ENCODE measurements at regions not wholly inside any gene's neighbourhood (a gene's known extent, or its start where the extent isn't known, plus 50 kb on each side); places are given as distances from the start of the nearest gene placed in this dataset.
A peak's percentile ranks its signal among the peaks of the same experiment; 100 is the strongest.
"Not testable (repeated sequence)": the region's sequence is repeated elsewhere in the genome, so short reads cannot be mapped to it uniquely, and the experiment has no call there.

DNA sequence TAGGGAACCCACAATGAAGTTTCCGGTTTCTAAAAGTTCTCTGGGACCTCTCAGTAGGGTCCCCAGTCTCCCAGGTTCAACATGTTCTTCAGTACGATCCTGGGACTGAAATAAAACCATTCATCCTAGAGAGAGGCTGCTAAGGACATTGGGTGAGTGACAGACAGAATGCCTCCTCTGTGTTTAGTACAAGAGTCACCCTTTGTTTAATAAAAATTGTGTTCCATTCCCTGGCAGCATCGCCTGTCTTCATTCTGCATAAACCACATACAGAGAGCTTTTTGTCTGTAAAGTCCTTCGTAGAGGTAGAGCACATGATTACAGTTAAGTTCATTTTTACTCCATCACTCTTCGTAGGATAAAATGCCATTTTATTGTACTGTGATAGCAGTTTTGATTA is 95.3 kb upstream of the GPR12 start:
- Histone ChIP-seq H3K27ac (no peak overlapping the region), H3K4me3 (no peak overlapping the region)

DNA sequence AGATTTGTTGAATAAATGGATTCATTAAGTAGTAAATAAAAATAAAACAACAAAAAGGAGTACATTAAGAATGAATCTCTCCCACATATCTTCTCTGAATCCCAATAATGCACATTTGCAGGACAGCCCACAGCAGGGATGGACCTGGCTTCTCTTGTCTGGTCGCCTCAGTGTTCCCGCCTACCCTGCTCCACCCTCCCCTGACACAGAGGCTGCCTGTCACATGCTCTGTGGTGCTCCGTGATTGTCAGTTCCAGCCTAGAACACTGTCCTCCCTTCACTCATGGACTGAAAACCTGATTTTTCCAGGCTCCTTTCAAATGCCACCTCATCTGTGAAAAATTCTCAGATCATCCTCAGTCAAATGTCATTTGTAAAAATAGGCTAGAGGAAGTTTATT is 94.5 kb upstream of the GPR12 start:
- Histone ChIP-seq H3K4me3 (no peak overlapping the region), H3K27ac (peak overlapping the region in 1 of 21 experiments; percentile 31)

DNA sequence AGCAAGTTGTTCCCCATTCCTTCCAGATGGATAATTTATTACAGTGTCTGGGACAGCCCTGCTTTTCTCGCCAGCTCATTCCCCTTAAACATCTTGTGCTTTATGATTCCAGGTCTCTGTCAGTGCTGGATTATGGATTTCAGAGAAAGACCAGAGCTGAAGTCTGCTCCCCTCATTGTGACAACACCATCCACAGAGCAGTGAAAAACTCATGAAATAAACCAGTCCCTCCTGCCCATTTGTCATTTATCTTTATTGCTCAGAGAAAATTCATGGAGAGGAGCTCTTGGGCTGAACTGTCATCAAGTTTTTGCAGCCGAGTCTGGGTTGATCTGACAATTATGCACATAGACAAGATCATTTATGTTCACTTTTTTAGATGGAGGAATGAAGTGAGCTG is 92.7 kb upstream of the GPR12 start:
- Histone ChIP-seq H3K4me3 (no peak overlapping the region), H3K27ac (no peak overlapping the region)

DNA sequence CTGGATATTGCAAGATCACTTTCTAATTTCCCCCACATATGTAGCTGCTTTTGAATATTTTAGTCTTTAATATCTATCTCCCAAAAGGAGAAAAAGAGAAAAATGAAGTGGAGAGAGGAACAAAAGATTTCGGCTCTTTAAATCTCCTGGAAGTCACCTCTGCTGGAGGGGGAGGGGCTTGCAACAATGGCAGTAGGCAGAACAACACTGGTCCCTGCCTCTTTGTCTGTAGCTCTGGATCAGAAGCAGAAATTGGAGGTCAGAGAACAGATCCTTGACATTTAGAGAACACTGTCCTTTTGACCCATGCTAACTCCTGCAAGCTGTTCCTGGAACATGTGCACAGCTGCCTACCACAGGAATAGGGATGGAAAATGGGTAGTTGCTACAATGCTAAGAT is 86.7 kb upstream of the GPR12 start:
- Histone ChIP-seq H3K27ac (no peak overlapping the region), H3K4me3 (no peak overlapping the region)

DNA sequence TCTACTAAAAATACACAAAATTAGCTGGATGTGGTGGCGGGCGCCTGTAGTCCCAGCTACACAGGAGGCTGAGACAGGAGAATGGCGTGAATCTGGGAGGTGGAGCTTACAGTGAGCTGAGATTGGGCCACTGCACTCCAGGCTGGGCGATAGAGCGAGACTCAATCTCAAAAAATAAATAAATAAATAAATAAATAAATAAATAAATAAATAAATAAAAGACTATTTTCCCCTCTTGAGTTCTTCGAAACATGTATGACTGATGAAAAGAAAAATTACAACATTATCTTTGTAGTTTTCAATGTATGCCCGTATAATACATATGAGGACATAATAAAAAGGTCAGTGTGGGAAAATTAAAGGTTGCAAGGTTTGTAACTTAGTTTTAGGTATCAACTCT is 84.5 kb upstream of the GPR12 start:
- H3K27ac ChIP-seq, H3K4me3 ChIP-seq: not testable (repeated sequence)

DNA sequence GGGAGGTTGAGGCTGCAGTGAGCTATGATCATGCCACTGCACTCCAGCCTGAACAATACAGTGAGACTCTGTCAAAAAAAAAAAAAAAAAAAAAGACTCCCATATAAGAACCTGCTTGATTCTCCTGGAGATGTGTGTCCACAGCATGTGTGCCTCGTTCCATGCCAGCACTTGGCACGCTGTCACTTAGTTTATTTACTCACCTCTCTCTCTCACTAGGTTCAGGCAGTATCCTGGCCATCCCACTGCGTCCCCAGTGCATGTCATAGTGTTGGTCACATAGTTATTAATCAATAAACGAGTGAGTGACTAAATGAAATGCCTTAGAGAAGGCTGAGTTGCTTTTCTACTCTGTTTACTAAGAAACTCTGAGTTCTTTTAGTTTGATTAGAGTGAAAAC is 79.1 kb upstream of the GPR12 start:
- H3K4me3 ChIP-seq: no peak overlapping the region
- no peak overlapping the region for H3K27ac ChIP-seq

DNA sequence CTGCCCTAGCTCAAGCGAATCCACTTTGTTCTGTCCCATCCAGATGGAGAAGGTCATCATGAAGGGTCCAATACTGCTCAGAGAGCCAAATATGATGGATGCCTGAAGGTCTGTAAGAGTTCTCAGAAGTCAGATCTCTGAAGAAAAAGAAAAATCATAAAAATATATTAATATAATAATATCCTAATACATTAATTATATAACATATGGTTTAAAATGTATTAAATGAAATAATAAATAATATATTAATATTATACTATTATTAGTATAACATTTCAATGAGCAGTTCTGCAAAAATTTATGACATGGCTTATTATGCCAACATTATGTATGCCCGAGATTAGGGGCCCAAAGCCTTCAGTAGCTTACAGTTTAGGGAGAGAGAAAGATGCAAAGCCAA is 78.2 kb upstream of the GPR12 start:
- no peak overlapping the region for H3K4me3 ChIP-seq
- H3K27ac ChIP-seq: peak overlapping the region in 1 of 21 experiments; percentile 31

DNA sequence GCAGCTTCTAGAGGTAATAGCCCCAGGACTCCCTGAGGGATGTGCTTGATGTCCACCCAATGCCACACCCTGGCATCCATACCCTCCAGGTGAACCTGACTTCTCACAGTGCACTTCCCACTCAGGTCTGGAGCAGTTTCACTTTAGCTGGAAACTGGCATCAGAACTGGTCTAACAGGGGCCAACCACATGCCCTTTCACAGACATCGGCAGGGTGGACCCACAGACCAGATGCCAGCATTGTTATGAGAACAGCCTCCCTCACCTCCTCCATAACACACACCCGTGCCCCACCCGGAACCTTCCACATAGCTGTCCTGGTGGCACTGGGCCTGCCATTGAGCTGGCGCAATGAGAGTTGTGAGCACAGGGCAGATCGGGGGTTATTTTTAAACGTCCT is 77.4 kb upstream of the GPR12 start:
- Histone ChIP-seq H3K4me3 (no peak overlapping the region), H3K27ac (no peak overlapping the region)

DNA sequence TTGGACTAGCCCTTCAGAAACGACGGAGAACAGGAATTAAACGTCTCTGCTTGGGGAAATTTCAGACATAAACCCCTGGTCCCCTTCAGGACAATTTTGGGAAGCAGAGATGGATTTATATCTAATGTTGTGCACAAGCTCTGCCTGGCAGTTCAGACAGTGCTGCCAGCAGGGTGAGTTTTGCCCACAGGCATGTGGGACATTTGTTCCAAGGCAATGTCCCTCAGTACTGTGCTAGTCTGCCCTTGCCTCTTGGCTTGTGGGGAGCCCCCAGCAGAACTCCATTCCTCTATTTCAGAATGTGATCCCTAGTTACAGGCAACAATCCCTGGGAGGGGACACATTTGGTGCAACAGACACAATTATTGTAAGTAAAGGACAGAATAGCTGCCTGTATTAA is 76.5 kb upstream of the GPR12 start:
- Histone ChIP-seq H3K27ac (no peak overlapping the region), H3K4me3 (no peak overlapping the region)

DNA sequence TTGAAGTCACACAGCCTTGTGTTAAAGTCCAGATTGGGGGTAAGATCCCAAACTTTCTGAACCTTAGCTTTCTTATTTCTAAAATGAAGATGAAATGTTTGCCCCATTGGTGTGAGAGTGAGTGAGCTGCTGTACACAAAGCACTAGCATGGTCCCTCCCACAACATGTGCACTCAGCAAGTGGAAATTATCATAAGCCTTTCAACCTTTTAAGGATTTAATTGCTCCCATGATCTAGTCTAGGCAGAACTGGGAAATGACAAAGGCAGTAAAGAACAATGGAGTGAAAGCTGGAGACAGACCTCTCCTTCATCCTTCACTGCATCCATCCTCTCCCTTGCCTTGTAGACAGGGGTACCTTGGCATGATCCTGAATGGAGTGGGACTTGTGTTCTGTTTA is 76.0 kb upstream of the GPR12 start:
- no peak overlapping the region for H3K27ac ChIP-seq
- no peak overlapping the region for H3K4me3 ChIP-seq

DNA sequence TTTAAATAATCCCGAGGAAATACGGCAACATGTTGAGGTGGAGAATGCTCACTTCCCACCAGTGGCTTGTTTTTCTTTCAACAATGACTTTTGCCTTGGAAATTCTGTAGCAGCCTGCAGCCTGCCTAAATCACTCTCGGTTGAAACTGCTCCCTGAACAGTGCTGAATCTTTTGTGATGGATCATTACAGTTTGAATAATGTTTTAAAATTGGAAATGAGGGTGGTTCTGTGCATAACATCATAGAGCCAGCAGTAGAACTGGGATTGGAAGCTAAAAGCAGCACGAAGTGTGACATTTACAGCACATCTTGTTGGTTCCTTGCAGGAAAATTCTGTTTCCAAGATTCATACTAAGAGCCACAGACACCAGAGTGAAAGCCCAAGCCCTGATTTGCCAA is 74.1 kb upstream of the GPR12 start:
- H3K27ac ChIP-seq: no peak overlapping the region

DNA sequence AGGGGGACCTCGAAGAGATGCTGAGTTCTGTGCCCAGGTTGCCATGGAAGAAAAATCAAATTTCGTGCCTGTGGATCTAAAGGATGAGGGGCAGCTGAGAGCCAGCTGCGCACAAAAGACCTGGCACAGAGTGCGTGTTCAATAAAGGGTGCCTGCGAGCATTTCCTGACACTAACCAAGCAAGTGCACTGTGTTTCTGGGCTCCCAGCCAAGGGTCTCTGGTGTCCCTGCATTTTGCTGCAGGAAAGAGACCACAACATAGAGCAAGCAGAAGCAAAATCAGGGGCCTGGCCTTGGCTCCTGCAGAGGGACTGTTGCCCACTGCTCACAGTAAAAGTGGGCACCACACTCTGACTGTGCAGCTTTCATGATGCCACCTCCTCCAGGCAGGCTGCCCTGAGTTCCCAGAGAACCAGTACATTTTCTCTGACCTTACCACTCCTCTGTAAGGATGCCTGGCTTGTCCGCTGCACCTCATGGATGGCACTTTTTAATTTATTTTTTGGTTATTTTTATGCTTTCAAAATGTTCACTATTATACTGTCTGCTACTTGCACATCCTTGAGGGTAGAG is 70.8 kb upstream of the GPR12 start:
- Histone ChIP-seq H3K4me3 (no peak overlapping the region), H3K27ac (no peak overlapping the region)

More for the DNA sequence above, 74.1 kb upstream of the GPR12 start:
- no peak overlapping the region for H3K4me3 ChIP-seq

DNA sequence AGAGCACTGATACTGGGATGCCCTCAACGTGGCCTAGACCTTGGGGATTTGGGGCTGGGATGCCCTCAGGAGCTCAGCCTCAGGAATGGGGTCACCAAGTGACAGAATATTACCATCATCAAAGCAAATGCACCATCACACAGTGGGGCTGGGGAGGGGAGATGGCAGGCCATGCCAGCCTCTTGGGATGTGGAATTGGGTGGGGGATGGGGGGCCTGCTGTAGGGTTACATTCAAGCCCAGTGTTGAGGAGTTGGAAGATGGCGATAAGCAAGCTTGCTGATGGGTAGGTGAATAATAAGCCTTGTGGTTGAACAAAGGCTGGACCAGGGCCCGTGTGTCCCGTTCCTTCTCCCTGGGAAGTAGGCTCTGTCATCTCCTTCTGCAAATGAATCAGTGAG is 69.1 kb upstream of the GPR12 start:
- no peak overlapping the region for H3K27ac ChIP-seq

DNA sequence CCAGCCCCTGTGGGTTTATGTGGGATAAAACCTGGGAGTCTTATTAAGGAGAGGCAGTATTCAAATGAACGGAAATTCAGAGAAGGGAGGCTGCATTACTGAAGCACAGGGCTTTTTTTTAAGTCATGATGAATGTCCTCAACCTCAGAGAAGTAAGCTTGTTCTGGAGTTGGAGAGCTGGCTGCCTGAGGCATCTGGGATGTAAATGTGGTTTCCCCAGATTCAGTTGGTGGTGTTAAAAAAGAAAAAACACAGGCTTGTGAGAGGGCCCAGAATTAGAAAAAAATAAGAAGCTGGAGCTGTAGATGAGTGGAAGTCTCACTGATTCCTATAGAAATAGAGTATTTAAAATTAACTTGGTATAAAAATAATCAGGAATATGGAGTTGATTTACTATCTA is 64.0 kb upstream of the GPR12 start:
- no peak overlapping the region for H3K27ac ChIP-seq
- H3K4me3 ChIP-seq: no peak overlapping the region

More for the DNA sequence above, 69.1 kb upstream of the GPR12 start:
- no peak overlapping the region for H3K4me3 ChIP-seq

DNA sequence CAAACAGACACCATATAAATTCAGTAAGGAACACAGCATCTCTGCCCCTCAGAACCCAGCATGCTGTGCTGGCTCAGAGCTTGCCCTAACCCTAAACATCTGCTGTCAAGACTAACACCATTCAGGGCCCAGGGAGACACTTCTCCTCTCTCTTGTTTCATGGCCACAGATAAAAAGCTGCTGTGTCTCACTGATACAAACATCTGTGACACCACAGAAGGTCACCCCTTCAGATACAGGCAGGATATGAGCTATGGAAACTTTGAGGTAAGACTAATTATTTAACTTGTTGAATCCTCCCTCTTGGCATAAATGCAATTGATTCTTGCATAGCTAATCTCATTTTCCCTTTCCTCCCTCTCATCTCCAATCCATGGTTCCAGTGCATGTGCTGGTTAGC is 61.6 kb upstream of the GPR12 start:
- H3K27ac ChIP-seq: no peak overlapping the region

DNA sequence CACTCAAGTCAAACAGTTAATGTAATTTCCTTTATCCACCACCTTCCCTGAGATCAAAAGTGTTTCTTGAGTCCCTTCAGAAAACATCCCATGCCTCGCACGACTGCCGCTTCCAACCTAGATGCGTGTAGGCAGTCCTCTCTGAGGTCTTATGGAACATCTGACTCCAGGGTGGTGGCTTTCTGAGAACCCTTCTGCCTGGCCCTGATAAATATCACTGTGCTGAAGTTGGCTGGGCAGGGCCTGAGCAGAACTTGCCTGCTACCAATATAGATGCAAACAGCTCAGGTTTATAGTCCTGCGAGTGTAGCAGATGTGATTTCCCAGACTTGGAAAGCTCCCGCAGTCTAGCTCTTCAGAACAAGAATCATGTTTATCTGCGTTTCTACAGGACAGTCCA is 61.1 kb upstream of the GPR12 start:
- Histone ChIP-seq H3K4me3 (no peak overlapping the region), H3K27ac (no peak overlapping the region)

More for the DNA sequence above, 61.6 kb upstream of the GPR12 start:
- H3K4me3 ChIP-seq: no peak overlapping the region

DNA sequence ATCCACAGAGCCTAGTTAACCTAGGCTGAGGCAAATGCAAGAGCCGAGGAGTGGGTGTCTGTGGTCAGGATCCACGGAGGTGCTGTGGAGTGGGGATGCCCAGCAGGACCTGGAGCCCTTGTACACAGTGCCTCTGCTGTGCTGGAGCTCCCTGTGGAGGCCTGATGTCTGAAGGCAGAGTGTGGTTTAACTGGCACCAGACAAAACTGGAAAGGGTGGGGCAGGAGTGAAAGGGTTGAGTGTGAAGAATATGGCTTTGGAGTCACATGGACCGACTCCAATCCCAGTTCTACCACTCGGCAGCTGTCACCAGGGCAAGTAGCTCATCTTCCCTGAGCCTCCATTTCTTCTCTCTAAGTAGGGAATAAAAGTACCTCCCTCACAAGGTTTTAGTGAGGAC is 60.3 kb upstream of the GPR12 start:
- H3K4me3 ChIP-seq: no peak overlapping the region
- H3K27ac ChIP-seq: no peak overlapping the region

DNA sequence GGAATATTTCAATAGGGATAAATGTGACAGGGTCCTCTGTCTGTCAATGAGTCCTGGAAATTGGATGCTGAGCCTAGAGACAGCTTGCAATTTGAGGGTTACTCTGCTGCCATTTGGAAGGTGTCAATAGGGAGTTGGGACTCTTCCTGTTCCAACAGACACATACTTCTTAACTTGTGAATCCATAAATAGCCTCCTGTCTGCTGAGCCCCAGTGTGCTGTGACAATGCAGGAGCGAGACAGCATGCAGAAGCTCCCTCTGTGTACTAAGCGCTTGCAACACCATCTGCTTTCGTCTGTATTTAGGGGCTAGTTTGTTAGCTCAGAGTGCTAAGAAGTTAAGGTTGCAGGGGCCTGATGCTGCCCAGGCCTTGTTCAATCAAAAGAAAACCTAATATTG is 58.5 kb upstream of the GPR12 start:
- H3K4me3 ChIP-seq: no peak overlapping the region
- peak overlapping the region in 1 of 21 experiments; percentile 6 for H3K27ac ChIP-seq

DNA sequence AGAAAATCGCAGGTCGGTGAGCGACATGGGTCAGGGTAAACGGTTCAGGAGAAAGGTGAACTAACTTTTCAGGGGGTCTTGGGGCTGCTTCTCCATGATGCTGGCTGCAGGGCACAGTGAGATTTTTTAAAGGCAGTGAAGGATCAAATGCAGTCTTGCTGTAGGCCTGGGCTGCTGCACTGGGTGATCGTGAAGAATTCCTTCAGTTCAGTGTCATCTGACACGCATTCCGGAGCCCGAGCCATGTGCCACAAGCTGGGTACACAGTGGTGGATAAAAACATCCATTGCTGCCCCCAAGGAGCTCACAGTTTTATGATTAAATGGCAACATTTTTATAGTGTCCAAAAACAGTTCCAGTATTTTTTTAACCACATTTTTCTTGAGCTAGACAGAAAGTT is 56.3 kb upstream of the GPR12 start:
- Histone ChIP-seq H3K4me3 (no peak overlapping the region), H3K27ac (no peak overlapping the region)

DNA sequence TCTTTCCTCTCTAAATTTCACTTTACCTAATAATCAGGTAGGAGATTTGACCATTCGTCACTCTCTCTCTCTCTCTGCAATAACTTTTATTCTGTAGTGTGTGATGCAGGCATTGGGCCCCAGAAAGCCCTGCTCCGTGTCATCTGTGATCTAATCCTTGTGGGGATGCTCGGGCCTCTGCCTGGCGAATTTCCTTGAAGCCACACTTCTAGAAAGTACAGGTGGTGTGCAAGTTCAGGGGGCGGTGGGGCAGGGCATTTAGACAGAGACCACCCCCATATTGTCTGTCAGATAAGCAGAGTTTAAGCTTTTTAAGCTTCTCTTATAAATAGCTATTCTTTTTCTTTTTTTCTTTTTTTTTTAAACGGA is 53.4 kb upstream of the GPR12 start:
- Histone ChIP-seq H3K27ac (no peak overlapping the region), H3K4me3 (no peak overlapping the region)

DNA sequence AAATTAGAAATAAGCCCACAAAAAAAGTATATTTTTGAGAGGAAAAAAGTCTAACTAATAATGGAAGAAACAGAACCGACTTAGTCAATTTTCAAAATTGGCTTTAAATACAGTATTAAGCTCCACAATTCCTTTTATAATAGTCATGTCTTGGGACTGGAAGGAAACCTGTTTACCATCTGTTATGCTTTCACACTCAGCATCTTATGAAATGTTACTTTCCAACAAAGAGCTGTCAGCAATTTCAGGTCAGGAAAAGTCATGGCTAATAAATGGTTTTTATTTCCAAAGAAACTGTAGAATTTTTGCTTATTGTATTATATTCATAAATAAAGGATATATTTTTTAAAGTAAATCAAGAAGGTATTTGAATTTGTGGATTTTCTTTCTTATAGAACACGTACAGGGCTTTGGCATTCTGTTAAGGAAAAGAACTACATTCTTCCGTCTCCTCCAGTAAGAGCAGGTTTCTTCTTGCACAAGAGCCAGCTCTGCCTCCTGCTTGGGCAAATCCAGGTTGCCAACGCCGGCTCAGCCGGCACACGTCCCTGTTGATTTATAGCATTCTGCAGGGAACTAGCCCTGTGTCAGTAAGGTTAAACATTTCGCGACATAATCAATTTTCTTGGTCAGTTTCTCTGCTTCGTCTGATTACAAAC is 52.9 kb upstream of the GPR12 start:
- no peak overlapping the region for H3K4me3 ChIP-seq

DNA sequence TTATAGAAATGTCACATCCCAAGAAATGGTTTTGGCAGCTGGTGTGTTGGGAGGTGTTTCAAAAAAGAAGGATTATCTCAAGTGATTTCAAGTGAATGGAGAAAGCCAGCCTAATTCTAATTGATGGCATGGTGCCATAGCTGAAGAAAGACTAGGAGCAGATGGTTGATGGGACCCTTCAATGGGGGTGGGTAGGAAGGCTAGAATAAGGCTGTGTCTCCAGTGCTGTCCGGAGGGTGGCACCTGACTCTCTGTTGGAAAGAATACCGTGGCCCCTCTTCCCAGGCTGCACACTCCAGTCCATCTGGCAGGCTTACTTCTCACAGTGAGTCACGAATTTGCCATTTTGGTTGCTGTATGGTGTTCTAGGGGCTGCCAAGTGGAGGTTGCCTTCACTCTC is 51.0 kb upstream of the GPR12 start:
- Histone ChIP-seq H3K27ac (no peak overlapping the region), H3K4me3 (no peak overlapping the region)

More for the DNA sequence above, 52.9 kb upstream of the GPR12 start:
- no peak overlapping the region for H3K27ac ChIP-seq
